ENCODE measurements at regions not wholly inside any gene's neighbourhood (a gene's known extent, or its start where the extent isn't known, plus 50 kb on each side); places are given as distances from the start of the nearest gene placed in this dataset.

- TF ChIP-seq, protein P1, sequence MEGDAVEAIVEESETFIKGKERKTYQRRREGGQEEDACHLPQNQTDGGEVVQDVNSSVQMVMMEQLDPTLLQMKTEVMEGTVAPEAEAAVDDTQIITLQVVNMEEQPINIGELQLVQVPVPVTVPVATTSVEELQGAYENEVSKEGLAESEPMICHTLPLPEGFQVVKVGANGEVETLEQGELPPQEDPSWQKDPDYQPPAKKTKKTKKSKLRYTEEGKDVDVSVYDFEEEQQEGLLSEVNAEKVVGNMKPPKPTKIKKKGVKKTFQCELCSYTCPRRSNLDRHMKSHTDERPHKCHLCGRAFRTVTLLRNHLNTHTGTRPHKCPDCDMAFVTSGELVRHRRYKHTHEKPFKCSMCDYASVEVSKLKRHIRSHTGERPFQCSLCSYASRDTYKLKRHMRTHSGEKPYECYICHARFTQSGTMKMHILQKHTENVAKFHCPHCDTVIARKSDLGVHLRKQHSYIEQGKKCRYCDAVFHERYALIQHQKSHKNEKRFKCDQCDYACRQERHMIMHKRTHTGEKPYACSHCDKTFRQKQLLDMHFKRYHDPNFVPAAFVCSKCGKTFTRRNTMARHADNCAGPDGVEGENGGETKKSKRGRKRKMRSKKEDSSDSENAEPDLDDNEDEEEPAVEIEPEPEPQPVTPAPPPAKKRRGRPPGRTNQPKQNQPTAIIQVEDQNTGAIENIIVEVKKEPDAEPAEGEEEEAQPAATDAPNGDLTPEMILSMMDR (conservative IDR thresholded peaks at IDR 0.05 in 1 of 2, IDR thresholded peaks at IDR 0.05 in 1 of 2; ENCODE audit: extremely low read depth in 1 of 2, insufficient read depth in 1 of 2, low read depth in 1 of 2, low read length in 2 of 2) = no peak
- TF ChIP-seq EZH2 (IDR thresholded peaks at IDR 0.05; ENCODE audit: borderline replicate concordance, low read length) = no peak
These were observed 183.3 kb downstream of the SATB1 start for GRCh38 chr3:18241837-18242236.
